ENCODE measurements at regions not wholly inside any gene's neighbourhood (a gene's known extent, or its start where the extent isn't known, plus 50 kb on each side); places are given as distances from the start of the nearest gene placed in this dataset.

DNA sequence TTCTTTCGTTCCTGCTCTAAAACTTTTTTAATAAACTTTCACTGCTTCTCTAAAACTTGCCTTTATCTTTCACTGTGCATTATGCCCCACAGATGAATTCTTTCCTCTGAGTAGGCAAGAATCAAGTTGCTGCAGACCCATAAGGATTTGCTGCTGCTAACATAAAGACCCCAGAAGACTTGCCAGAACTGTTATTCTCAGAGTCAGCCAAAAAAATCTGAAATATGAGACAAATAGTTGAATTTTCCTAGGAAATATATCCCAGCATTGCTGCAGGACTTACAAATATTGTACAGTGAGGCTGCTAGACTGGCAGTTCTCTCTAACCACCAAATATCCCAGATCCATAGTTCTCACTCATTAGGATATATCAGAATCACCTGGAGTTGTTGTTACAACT is 349.1 kb upstream of the FLRT2 start:
- no peaks in the 10 kb centered on the region for H3K36me3 ChIP-seq (ENCODE audit: control insufficient read depth in 2 of 2, extremely low read depth in 1 of 2, insufficient read depth in 2 of 2, low read length in 2 of 2)
- H3K27ac ChIP-seq (ENCODE audit: insufficient read depth, low read depth, low read length), result no peak overlapping the region
- H3K9me1 ChIP-seq (replicated peaks; ENCODE audit: control insufficient read depth, extremely low read depth, insufficient read depth, low read length), result no peaks in the 10 kb centered on the region
- H3K27me3 ChIP-seq (ENCODE audit: control insufficient read depth in 2 of 2, insufficient read depth in 2 of 2, low read length in 2 of 2), result no peaks in the 10 kb centered on the region
- no peaks in the 10 kb centered on the region for H4K20me1 ChIP-seq (replicated peaks; ENCODE audit: control insufficient read depth, extremely low read depth, insufficient read depth, low read length)
- FAIRE-seq (no peak), DNase-seq (ENCODE audit: low read depth, low spot score) (no peak)
- dilution Hi-C loops (cut with MboI; ENCODE audit: extremely low pct_ligation_motif_present, low sequenced_read_pairs), result no loop called here
- ChIA-PET POLR2A (no interaction called here), CTCF (interaction anchor here (1.4 to 2.4 kb wide), 2 partner anchors 8 to 12 kb away, joined by 3 to 7 read pairs; no protein-coding TSS in a partner anchor)
- no TSS peak for BruUV-seq (replicated peaks)
- H2AFZ ChIP-seq (ENCODE audit: low read depth, low read length), result no peak overlapping the region
- no peak overlapping the region for H3K4me3 ChIP-seq (replicated peaks in 1 of 3; ENCODE audit: insufficient read depth in 1 of 3, low read depth in 1 of 3, low read length in 3 of 3)
- no peaks in the 10 kb centered on the region for H3K4me1 ChIP-seq (ENCODE audit: control insufficient read depth, extremely low read depth, insufficient read depth, low read length)
- intact Hi-C loops (cut with micrococcal nuclease), result no loop called here
- no peaks in the 10 kb centered on the region for H3K79me2 ChIP-seq (ENCODE audit: control insufficient read depth, insufficient read depth, low read length)
- no peak for TF ChIP-seq EZH2 (IDR thresholded peaks at IDR 0.05; ENCODE audit: borderline replicate concordance, low read depth, low read length, severe bottlenecking)
- no peak for TF ChIP-seq FOS (IDR thresholded peaks at IDR 0.05; ENCODE audit: borderline replicate concordance, insufficient read depth, low read length)
- TF ChIP-seq JUN (IDR thresholded peaks at IDR 0.05; ENCODE audit: borderline replicate concordance, insufficient read depth, insufficient read length, low read depth), result no peak
- TF ChIP-seq, protein P1, sequence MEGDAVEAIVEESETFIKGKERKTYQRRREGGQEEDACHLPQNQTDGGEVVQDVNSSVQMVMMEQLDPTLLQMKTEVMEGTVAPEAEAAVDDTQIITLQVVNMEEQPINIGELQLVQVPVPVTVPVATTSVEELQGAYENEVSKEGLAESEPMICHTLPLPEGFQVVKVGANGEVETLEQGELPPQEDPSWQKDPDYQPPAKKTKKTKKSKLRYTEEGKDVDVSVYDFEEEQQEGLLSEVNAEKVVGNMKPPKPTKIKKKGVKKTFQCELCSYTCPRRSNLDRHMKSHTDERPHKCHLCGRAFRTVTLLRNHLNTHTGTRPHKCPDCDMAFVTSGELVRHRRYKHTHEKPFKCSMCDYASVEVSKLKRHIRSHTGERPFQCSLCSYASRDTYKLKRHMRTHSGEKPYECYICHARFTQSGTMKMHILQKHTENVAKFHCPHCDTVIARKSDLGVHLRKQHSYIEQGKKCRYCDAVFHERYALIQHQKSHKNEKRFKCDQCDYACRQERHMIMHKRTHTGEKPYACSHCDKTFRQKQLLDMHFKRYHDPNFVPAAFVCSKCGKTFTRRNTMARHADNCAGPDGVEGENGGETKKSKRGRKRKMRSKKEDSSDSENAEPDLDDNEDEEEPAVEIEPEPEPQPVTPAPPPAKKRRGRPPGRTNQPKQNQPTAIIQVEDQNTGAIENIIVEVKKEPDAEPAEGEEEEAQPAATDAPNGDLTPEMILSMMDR (IDR thresholded peaks at IDR 0.05; ENCODE audit: extremely low read depth in 1 of 2, insufficient read depth in 1 of 2, low read depth in 1 of 2, low read length in 2 of 2), result no peak
- no peak for TF ChIP-seq GATA2 (IDR thresholded peaks at IDR 0.05; ENCODE audit: insufficient read depth, insufficient read length, low read depth, low read length)
- TF ChIP-seq POLR2AphosphoS5 (IDR thresholded peaks at IDR 0.05; ENCODE audit: insufficient read depth, low read depth, low read length), result no peak
- TF ChIP-seq MYC (IDR thresholded peaks at IDR 0.05; ENCODE audit: low read depth, low read length), result no peak
- TF ChIP-seq, protein P2, sequence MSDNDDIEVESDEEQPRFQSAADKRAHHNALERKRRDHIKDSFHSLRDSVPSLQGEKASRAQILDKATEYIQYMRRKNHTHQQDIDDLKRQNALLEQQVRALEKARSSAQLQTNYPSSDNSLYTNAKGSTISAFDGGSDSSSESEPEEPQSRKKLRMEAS (IDR thresholded peaks at IDR 0.05; ENCODE audit: insufficient read depth, insufficient read length), result no peak
- no peak for TF ChIP-seq POLR2A (IDR thresholded peaks at IDR 0.05; ENCODE audit: low read depth, low read length)
- no peak overlapping the region for H3K9ac ChIP-seq (replicated peaks; ENCODE audit: extremely low read depth, insufficient read depth, low read length)
- H3K4me2 ChIP-seq (ENCODE audit: insufficient read depth, low read length), result no peak overlapping the region
- no peaks in the 10 kb centered on the region for H3K9me3 ChIP-seq (replicated peaks; ENCODE audit: control insufficient read depth, insufficient read depth, low read length)
